DOHH2 (cell line): ENCODE measurements at regions not wholly inside any gene's neighbourhood (a gene's known extent, or its start where the extent isn't known, plus 50 kb on each side); places are given as distances from the start of the nearest gene placed in this dataset.

Experiments used
- H3F3A ChIP-seq: fragments of 200-600 bp; sonication (generic), shearing (Covaris generic); 2 replicates; pipeline ENCODE4 v1.6.0; 2016; ENCODE audit warnings: antibody characterized with exemption, mild to moderate bottlenecking; ENCODE audit not compliant: control insufficient read depth, insufficient read depth
- H3K27ac ChIP-seq: fragments of 200-600 bp; sonication (generic); 2 replicates; pipeline ENCODE4 v1.5.1; 2014; ENCODE audit warnings: low read depth, mild to moderate bottlenecking, low read length, moderate library complexity
- H3K27me3 ChIP-seq: fragments of 200-600 bp; sonication (generic); 2 replicates; pipeline ENCODE4 v1.6.1; 2014; ENCODE audit warnings: mild to moderate bottlenecking, low read length, mixed read lengths; ENCODE audit not compliant: control insufficient read depth
- H3K36me3 ChIP-seq: fragments of 200-600 bp; sonication (generic); 2 replicates; pipeline ENCODE4 v1.6.1; 2014; ENCODE audit warnings: mild to moderate bottlenecking, low read length, moderate library complexity, mixed read lengths; ENCODE audit not compliant: control insufficient read depth
- H3K4me1 ChIP-seq: fragments of 200-600 bp; sonication (generic); 2 replicates; pipeline ENCODE4 v1.6.1; 2014; ENCODE audit warnings: mild to moderate bottlenecking, low read length, mixed read lengths; ENCODE audit not compliant: control insufficient read depth
- H3K4me2 ChIP-seq: fragments of 200-600 bp; sonication (generic); 2 replicates; pipeline ENCODE4 v1.6.0; 2014; ENCODE audit warnings: mild to moderate bottlenecking, low read length, moderate library complexity
- H3K4me3 ChIP-seq: fragments of 200-600 bp; sonication (generic); 2 replicates; pipeline ENCODE4 v1.5.1; 2014; ENCODE audit warnings: mild to moderate bottlenecking, low read length, mixed read lengths
- H3K79me2 ChIP-seq: fragments of 200-600 bp; sonication (generic); 2 replicates; pipeline ENCODE4 v1.6.1; 2014; ENCODE audit warnings: mild to moderate bottlenecking, low read length, mixed read lengths; ENCODE audit not compliant: control insufficient read depth
- H3K9me2 ChIP-seq: fragments of 200-600 bp; sonication (generic); replicated peaks from 2 replicates; pipeline ENCODE4 v1.6.1; 2014; ENCODE audit warnings: mild to moderate bottlenecking, low read length, mixed read lengths; ENCODE audit not compliant: control insufficient read depth
- H3K9me3 ChIP-seq: fragments of 200-600 bp; sonication (generic); 2 replicates; pipeline ENCODE4 v1.6.1; 2014; ENCODE audit warnings: antibody characterized with exemption, low read length, mixed read lengths; ENCODE audit not compliant: control insufficient read depth, insufficient read depth
- H4K20me1 ChIP-seq: fragments of 200-600 bp; sonication (generic); 2 replicates; pipeline ENCODE4 v1.6.0; 2014; ENCODE audit warnings: low read depth, mild to moderate bottlenecking, antibody characterized with exemption, low read length, moderate library complexity; ENCODE audit not compliant: control insufficient read depth, insufficient read depth
- CTCF ChIP-seq: fragments of 200-600 bp; sonication (generic); IDR thresholded peaks from one replicate; pipeline ENCODE4 v1.5.1; 2014; ENCODE audit warnings: antibody characterized with exemption, mild to moderate bottlenecking, low read depth, low read length; ENCODE audit not compliant: poor library complexity, severe bottlenecking
- EZH2phosphoT487 ChIP-seq: fragments of 200-600 bp; sonication (generic); IDR thresholded peaks from 2 replicates; pipeline ENCODE4 v1.6.1; 2017; ENCODE audit warnings: borderline replicate concordance, mild to moderate bottlenecking, antibody characterized with exemption, low read length, moderate library complexity, mixed read lengths

GRCh38 chr12:108430245-108430644 lies 84.8 kb upstream of the FICD start:
- Histone ChIP-seq H3K27me3 (no peaks in the 10 kb centered on the region), H3F3A (no peaks in the 10 kb centered on the region), H3K4me3 (no peak overlapping the region), H4K20me1 (no peaks in the 10 kb centered on the region), H3K9me2 (no peaks in the 10 kb centered on the region), H3K79me2 (no peaks in the 10 kb centered on the region), H3K9me3 (no peaks in the 10 kb centered on the region), H3K4me2 (no peak overlapping the region), H3K4me1 (no peaks in the 10 kb centered on the region), H3K36me3 (no peaks in the 10 kb centered on the region), H3K27ac (no peak overlapping the region)
- no peak for TF ChIP-seq EZH2phosphoT487
- TF ChIP-seq CTCF, result no peak

- H3K36me3 ChIP-seq, result no peaks in the 10 kb centered on the region
- TF ChIP-seq EZH2phosphoT487, result no peak
- no peak for TF ChIP-seq CTCF
- H3K4me3 ChIP-seq, result no peak overlapping the region
- H3K9me3 ChIP-seq, result no peaks in the 10 kb centered on the region
- H4K20me1 ChIP-seq, result no peaks in the 10 kb centered on the region
- no peak overlapping the region for H3K27ac ChIP-seq
- no peaks in the 10 kb centered on the region for H3F3A ChIP-seq
- no peak overlapping the region for H3K4me2 ChIP-seq
- H3K4me1 ChIP-seq, result no peaks in the 10 kb centered on the region
- H3K9me2 ChIP-seq, result no peaks in the 10 kb centered on the region
- peaks cover 2% of the 10 kb centered on the region; the same call in 1 of the 2 replicates for H3K27me3 ChIP-seq
- no peaks in the 10 kb centered on the region for H3K79me2 ChIP-seq
Measured at GRCh38 chr12:108425238-108425795, 86.2 kb upstream of the CMKLR1 start.

- H3F3A ChIP-seq, result no peaks in the 10 kb centered on the region
- TF ChIP-seq EZH2phosphoT487 (no peak), CTCF (no peak)
- H3K36me3 ChIP-seq, result no peaks in the 10 kb centered on the region
- H3K9me2 ChIP-seq, result no peaks in the 10 kb centered on the region
- H3K4me3 ChIP-seq, result no peak overlapping the region
- H3K27ac ChIP-seq, result no peak overlapping the region
- no peaks in the 10 kb centered on the region for H3K79me2 ChIP-seq
- no peak overlapping the region for H3K4me2 ChIP-seq
- no peaks in the 10 kb centered on the region for H3K9me3 ChIP-seq
- H3K4me1 ChIP-seq, result no peaks in the 10 kb centered on the region
- H3K27me3 ChIP-seq, result peaks cover 2% of the 10 kb centered on the region; the same call in 1 of the 2 replicates
- no peaks in the 10 kb centered on the region for H4K20me1 ChIP-seq
Measured at GRCh38 chr12:108424816-108425215, 85.7 kb upstream of the CMKLR1 start.
